ENCODE measurements at regions not wholly inside any gene's neighbourhood (a gene's known extent, or its start where the extent isn't known, plus 50 kb on each side); places are given as distances from the start of the nearest gene placed in this dataset.

DNA sequence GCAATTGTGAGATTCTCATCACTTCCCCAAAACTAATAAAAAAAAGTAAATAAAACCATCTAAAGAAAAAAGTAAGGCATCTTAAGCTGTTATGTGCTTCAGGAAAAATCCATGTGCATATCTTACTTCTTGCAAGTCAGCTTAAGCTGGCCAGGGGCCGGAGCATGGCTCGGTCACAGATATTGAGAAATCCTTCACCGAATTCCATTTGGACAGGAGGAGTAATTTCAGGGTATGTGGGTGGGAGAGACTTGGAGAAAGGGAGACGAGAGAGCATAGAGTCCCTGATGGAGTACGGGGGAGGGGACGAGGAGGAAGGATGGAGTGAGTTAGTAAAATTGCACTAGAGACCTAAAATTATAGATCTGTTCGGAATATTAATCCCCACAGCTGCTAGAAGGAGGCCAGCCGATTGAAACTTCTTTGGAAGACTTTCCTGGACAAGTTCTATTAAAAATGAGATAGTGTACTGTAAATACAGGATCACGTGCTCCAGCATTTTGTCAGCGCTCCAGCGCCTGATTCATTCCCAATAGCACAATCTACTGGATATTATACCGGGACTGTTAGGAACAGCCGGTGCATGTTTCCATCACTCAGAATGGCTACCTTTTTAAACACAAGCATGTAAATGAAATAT lies 438.5 kb downstream of the ZNF516 start:
- TF ChIP-seq CTCF (IDR thresholded peaks at IDR 0.05), result no peak
- no peak for TF ChIP-seq EZH2 (IDR thresholded peaks at IDR 0.05)
